ENCODE measurements at regions not wholly inside any gene's neighbourhood (a gene's known extent, or its start where the extent isn't known, plus 50 kb on each side); places are given as distances from the start of the nearest gene placed in this dataset.

- TF ChIP-seq POLR2A (IDR thresholded peaks at IDR 0.05; ENCODE audit: low read length): no peak
- TF ChIP-seq GATA1 (IDR thresholded peaks at IDR 0.05; ENCODE audit: low read depth, low read length): no peak
Observed at GRCh38 chr20:40282941-40283340, 406.1 kb downstream of the MAFB start.
